H1 (cell line): ENCODE measurements at regions not wholly inside any gene's neighbourhood (a gene's known extent, or its start where the extent isn't known, plus 50 kb on each side); places are given as distances from the start of the nearest gene placed in this dataset.

Experiments used
- CTCF ChIA-PET: fragments of 300-600 bp; sonication (Branson Sonifier 250); formaldehyde crosslinking; loops from one replicate; lab custom pipeline; 2021; ENCODE audit not compliant: partially characterized antibody; lab: Charles Lee
- POLR2A ChIA-PET: fragments of 300-600 bp; sonication (Branson Sonifier 250); formaldehyde crosslinking; loops from one replicate; lab custom pipeline; 2021; ENCODE audit warnings: inconsistent platforms; ENCODE audit not compliant: partially characterized antibody; lab: Charles Lee
- DNase-seq, 2 experiments: peaks; one replicate each; pipeline versions ENCODE4 v3.0.0 to v3.0.0-alpha.2; 2010 to 2022; ENCODE audit warnings: low spot score in 2 of 2, low read depth in 1 of 2, mixed read lengths in 1 of 2
- FAIRE-seq: peaks from 2 replicates; lab custom pipeline; 2011; peaks lifted over from hg19 to GRCh38; lab: Jason Lieb, UNC
- H2AFZ ChIP-seq: 2 replicates; pipeline ENCODE4 v1.8.1; 2012; ENCODE audit warnings: low read length, inconsistent platforms
- H2AK5ac ChIP-seq: 2 replicates; pipeline ENCODE4 v1.6.1; 2013; ENCODE audit warnings: low read depth, low read length
- H2BK120ac ChIP-seq: replicated peaks from 2 replicates; pipeline ENCODE3; 2013; ENCODE audit warnings: low read depth, low read length, inconsistent platforms
- H2BK12ac ChIP-seq: 2 replicates; pipeline ENCODE4 v1.6.1; 2013; ENCODE audit warnings: low read depth, low read length
- H2BK15ac ChIP-seq: 2 replicates; pipeline ENCODE4 v1.6.1; 2013; ENCODE audit warnings: low read length
- H2BK20ac ChIP-seq: 2 replicates; pipeline ENCODE4 v1.6.1; 2013; ENCODE audit warnings: low read length
- H2BK5ac ChIP-seq: 2 replicates; pipeline ENCODE4 v1.6.1; 2013; ENCODE audit warnings: low read depth, low read length
- H3K14ac ChIP-seq: 2 replicates; pipeline ENCODE4 v1.6.1; 2013; ENCODE audit warnings: inconsistent platforms; ENCODE audit not compliant: insufficient read length
- H3K18ac ChIP-seq: 2 replicates; pipeline ENCODE4 v1.6.1; 2013; ENCODE audit warnings: low read length; ENCODE audit errors: extremely low read depth
- H3K23ac ChIP-seq: 2 replicates; pipeline ENCODE4 v1.6.1; 2013; ENCODE audit warnings: inconsistent platforms; ENCODE audit not compliant: insufficient read length
- H3K23me2 ChIP-seq: 2 replicates; pipeline ENCODE4 v1.6.1; 2013; ENCODE audit warnings: low read depth, low read length
- H3K27ac ChIP-seq: 2 replicates; pipeline ENCODE4 v1.6.1; 2011; ENCODE audit warnings: low read depth, low read length, inconsistent platforms
- H3K27me3 ChIP-seq, 4 experiments: replicated peaks in 1 of 4; 1 replicate in 1 of 4; 2 replicates in 3 of 4; pipeline versions ENCODE4 v1.6.1 to v1.8.1; 2011 to 2013; ENCODE audit warnings: low read length in 3 of 4, mild to moderate bottlenecking in 3 of 4, inconsistent platforms in 2 of 4, mixed read lengths in 2 of 4, moderate library complexity in 1 of 4; ENCODE audit not compliant: control insufficient read depth in 3 of 4, insufficient read depth in 3 of 4; ENCODE audit errors: extremely low read depth in 1 of 4
- H3K36me3 ChIP-seq, 4 experiments: 2 replicates each; pipeline versions ENCODE4 v1.6.1 to v1.8.1; 2011 to 2013; ENCODE audit warnings: mild to moderate bottlenecking in 4 of 4, low read length in 3 of 4, moderate library complexity in 2 of 4, control low read depth in 1 of 4, inconsistent platforms in 1 of 4; ENCODE audit not compliant: insufficient read depth in 4 of 4, control insufficient read depth in 2 of 4
- H3K4ac ChIP-seq: replicated peaks from 2 replicates; pipeline ENCODE3; 2013; ENCODE audit warnings: low read length, low read depth, mixed read lengths, inconsistent platforms; ENCODE audit not compliant: insufficient read length
- H3K4me1 ChIP-seq, 4 experiments: replicated peaks in 1 of 4; 1 replicate in 1 of 4; 2 replicates in 3 of 4; pipeline versions ENCODE4 v1.6.1 to v1.8.1; 2011 to 2013; ENCODE audit warnings: low read length in 3 of 4, inconsistent platforms in 2 of 4, mixed read lengths in 1 of 4; ENCODE audit not compliant: insufficient read depth in 4 of 4, control insufficient read depth in 3 of 4
- H3K4me2 ChIP-seq, 2 experiments: 2 replicates each; pipeline versions ENCODE4 v1.6.1 to v1.8.1; 2011 to 2013; ENCODE audit warnings: low read depth in 2 of 2, low read length in 2 of 2, control low read depth in 1 of 2, inconsistent platforms in 1 of 2, mild to moderate bottlenecking in 1 of 2; ENCODE audit not compliant: insufficient read depth in 1 of 2
- H3K4me3 ChIP-seq, 4 experiments: fragments of 200-600, 300-600 bp in 1 of 4; sonication (generic), shearing (Covaris generic), sonication (Bioruptor Twin) in 1 of 4; 2 replicates each; pipeline versions ENCODE4 v1.5.1 to v1.8.1; 2011 to 2016; ENCODE audit warnings: low read length in 4 of 4, low read depth in 3 of 4, control low read depth in 2 of 4, inconsistent platforms in 2 of 4, mild to moderate bottlenecking in 2 of 4, mixed read lengths in 1 of 4, moderate library complexity in 1 of 4; ENCODE audit not compliant: insufficient read depth in 2 of 4; ENCODE audit errors: extremely low read depth in 1 of 4
- H3K56ac ChIP-seq: replicated peaks from 2 replicates; pipeline ENCODE3; 2013; ENCODE audit warnings: low read depth, mild to moderate bottlenecking, mixed read lengths, low read length, inconsistent platforms; ENCODE audit not compliant: insufficient read length
- H3K79me1 ChIP-seq: 2 replicates; pipeline ENCODE4 v1.6.1; 2013; ENCODE audit warnings: low read depth, low read length, control low read depth
- H3K79me2 ChIP-seq, 2 experiments: 2 replicates each; pipeline versions ENCODE4 v1.6.1 to v1.8.1; 2012 to 2013; ENCODE audit warnings: low read length in 2 of 2, mild to moderate bottlenecking in 2 of 2, inconsistent platforms in 1 of 2; ENCODE audit not compliant: insufficient read depth in 2 of 2, control insufficient read depth in 1 of 2
- H3K9ac ChIP-seq, 4 experiments: replicated peaks in 1 of 4; 1 replicate in 1 of 4; 2 replicates in 3 of 4; pipeline versions ENCODE4 v1.6.1 to v1.8.1; 2011 to 2013; ENCODE audit warnings: low read depth in 3 of 4, low read length in 3 of 4, control low read depth in 2 of 4, mild to moderate bottlenecking in 2 of 4, moderate library complexity in 2 of 4, inconsistent platforms in 1 of 4; ENCODE audit errors: extremely low read depth in 1 of 4
- H3K9me3 ChIP-seq, 2 experiments: 2 replicates each; pipeline versions ENCODE4 v1.6.1 to v1.8.1; 2012 to 2013; ENCODE audit warnings: mild to moderate bottlenecking in 2 of 2, moderate library complexity in 2 of 2, control low read depth in 1 of 2, inconsistent platforms in 1 of 2, low read depth in 1 of 2, low read length in 1 of 2, mixed read lengths in 1 of 2; ENCODE audit not compliant: insufficient read depth in 2 of 2
- H4K20me1 ChIP-seq, 2 experiments: replicated peaks in 1 of 2; 2 replicates each; pipeline versions ENCODE3 to v1.8.1; 2011 to 2013; ENCODE audit warnings: inconsistent platforms in 2 of 2, low read length in 2 of 2, mild to moderate bottlenecking in 1 of 2; ENCODE audit not compliant: insufficient read depth in 2 of 2, control insufficient read depth in 1 of 2
- H4K5ac ChIP-seq: 2 replicates; pipeline ENCODE4 v1.6.1; 2013; ENCODE audit warnings: low read length, low read depth, mixed read lengths, inconsistent platforms; ENCODE audit not compliant: insufficient read length
- H4K8ac ChIP-seq: 2 replicates; pipeline ENCODE4 v1.8.0; 2013; ENCODE audit warnings: mild to moderate bottlenecking, moderate library complexity, low read length, inconsistent platforms; ENCODE audit not compliant: insufficient read depth; ENCODE audit errors: extremely low read depth
- H4K91ac ChIP-seq: replicated peaks from 2 replicates; pipeline ENCODE3; 2013; ENCODE audit warnings: low read length, mixed read lengths, inconsistent platforms; ENCODE audit not compliant: insufficient read length
- KDM1A ChIP-seq: fragments of 200-600, 300-600 bp; sonication (generic); IDR thresholded peaks from 2 replicates; pipeline ENCODE4 v1.7.1; 2016; ENCODE audit warnings: mild to moderate bottlenecking, low read length, borderline replicate concordance
- POLR2AphosphoS5 ChIP-seq: IDR thresholded peaks from 2 replicates; pipeline ENCODE4 v1.6.1; 2011; ENCODE audit warnings: low read depth, low read length
- RAD21 ChIP-seq, 2 experiments: IDR thresholded peaks in 1 of 2; conservative IDR thresholded peaks in 1 of 2; 2 replicates each; pipeline ENCODE4 v1.6.1; 2011; ENCODE audit warnings: low read depth in 2 of 2, low read length in 2 of 2, improper control_type of control experiment in 1 of 2, inconsistent platforms in 1 of 2, mild to moderate bottlenecking in 1 of 2, moderate library complexity in 1 of 2
- WGBS, 2 experiments: shearing (Covaris generic) in 1 of 2; methylation state at CpG; one replicate each; pipeline versions ENCODE4 v1.1.6 to v1.1.7; 2013 to 2015; ENCODE audit warnings: low lambda C conversion rate in 2 of 2, mixed read lengths in 2 of 2, inconsistent platforms in 1 of 2, low coverage in 1 of 2, missing lambda C conversion rate in 1 of 2; ENCODE audit not compliant: insufficient replicate concordance in 2 of 2, insufficient coverage in 1 of 2, insufficient read length in 1 of 2; ENCODE audit errors: extremely low coverage in 1 of 2, missing lambda C conversion rate in 1 of 2; 5-methylcytosine and 5-hydroxymethylcytosine counted together

DNA sequence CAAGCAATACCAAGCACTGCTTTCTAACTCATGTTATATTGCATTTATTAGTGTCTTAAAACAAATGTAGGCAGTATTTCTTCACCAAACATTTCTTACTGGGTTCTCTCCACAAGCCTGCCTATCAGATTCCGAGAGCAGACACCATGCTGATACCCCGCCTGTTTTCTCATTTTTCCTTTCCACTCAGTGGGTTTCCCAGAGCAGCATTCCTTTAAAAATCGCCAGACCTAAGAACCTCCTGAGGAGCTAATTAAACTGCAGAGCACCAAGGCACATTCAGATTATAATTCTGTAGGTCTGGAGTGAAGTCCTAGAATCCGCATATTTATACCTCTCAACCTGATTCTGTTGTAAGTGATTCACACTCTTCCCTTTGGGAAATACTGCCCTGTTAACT is 405.6 kb downstream of the TNS1 start:
- H3K14ac ChIP-seq = no peak overlapping the region
- no peak overlapping the region for H3K23ac ChIP-seq
- no peak overlapping the region for H2BK15ac ChIP-seq
- H4K20me1 ChIP-seq = no peaks in the 10 kb centered on the region
- no peaks in the 10 kb centered on the region for H3K9me3 ChIP-seq
- no peak overlapping the region for H3K27ac ChIP-seq
- no peak overlapping the region for H3K4me3 ChIP-seq
- no peak overlapping the region for H2AFZ ChIP-seq
- no peak overlapping the region for H3K56ac ChIP-seq
- H2AK5ac ChIP-seq = no peak overlapping the region
- no peaks in the 10 kb centered on the region for H3K23me2 ChIP-seq
- H3K79me2 ChIP-seq = no peaks in the 10 kb centered on the region
- H3K4ac ChIP-seq = no peak overlapping the region
- H4K91ac ChIP-seq = no peak overlapping the region
- no peak for FAIRE-seq
- CTCF ChIA-PET = interaction anchor here (1.1 to 1.9 kb wide), 2 partner anchors 46 to 54 kb away, joined by 3 to 6 read pairs; no protein-coding TSS in a partner anchor
- H4K8ac ChIP-seq = no peak overlapping the region
- peaks cover 0 to 9% (median 3%) of the 10 kb centered on the region in 4 experiments; a peak in 4 of 7 replicates for H3K4me1 ChIP-seq
- no peak overlapping the region for H3K18ac ChIP-seq
- POLR2A ChIA-PET = no interaction called here
- DNase-seq = no peak
- TF ChIP-seq RAD21 (IDR thresholded peaks at IDR 0.05 in 1 of 2, conservative IDR thresholded peaks at IDR 0.05 in 1 of 2; ENCODE audit: low read depth in 2 of 2, low read length in 2 of 2) = no peak
- TF ChIP-seq KDM1A = no peak
- no peak for TF ChIP-seq POLR2AphosphoS5
- no peaks in the 10 kb centered on the region for H3K79me1 ChIP-seq
- H2BK5ac ChIP-seq = no peak overlapping the region
- H3K27me3 ChIP-seq = no peaks in the 10 kb centered on the region
- 59% methylated on average over 4 of the region's 4 CpGs; no CpG with 5 or more reads in 1 of the 2 experiments for WGBS, 2 experiments
- H2BK120ac ChIP-seq = no peak overlapping the region
- no peak overlapping the region for H2BK12ac ChIP-seq
- H3K36me3 ChIP-seq = no peaks in the 10 kb centered on the region
- no peak overlapping the region for H3K4me2 ChIP-seq
- no peak overlapping the region for H2BK20ac ChIP-seq
- H4K5ac ChIP-seq = no peak overlapping the region
- no peak overlapping the region for H3K9ac ChIP-seq
